Left renal pelvis (tissue), 4 donors: ENCODE measurements at regions not wholly inside any gene's neighbourhood (a gene's known extent, or its start where the extent isn't known, plus 50 kb on each side); places are given as distances from the start of the nearest gene placed in this dataset.

Source experiments
- DNase-seq, 4 donors: peaks; one replicate each; pipeline ENCODE4 v3.0.0-alpha.2; 2013; ENCODE audit warnings: low read depth in 4 of 4, low spot score in 3 of 4

GRCh38 chr14:62234849-62235248 lies 472.6 kb downstream of the SNAPC1 start:
- DNase-seq = no peak

GRCh38 chr14:62244221-62244620 lies 482.0 kb downstream of the SNAPC1 start:
- DNase-seq = no peak

- no peak for DNase-seq
Measured at GRCh38 chr14:62247266-62247665, 485.0 kb downstream of the SNAPC1 start.

DNA sequence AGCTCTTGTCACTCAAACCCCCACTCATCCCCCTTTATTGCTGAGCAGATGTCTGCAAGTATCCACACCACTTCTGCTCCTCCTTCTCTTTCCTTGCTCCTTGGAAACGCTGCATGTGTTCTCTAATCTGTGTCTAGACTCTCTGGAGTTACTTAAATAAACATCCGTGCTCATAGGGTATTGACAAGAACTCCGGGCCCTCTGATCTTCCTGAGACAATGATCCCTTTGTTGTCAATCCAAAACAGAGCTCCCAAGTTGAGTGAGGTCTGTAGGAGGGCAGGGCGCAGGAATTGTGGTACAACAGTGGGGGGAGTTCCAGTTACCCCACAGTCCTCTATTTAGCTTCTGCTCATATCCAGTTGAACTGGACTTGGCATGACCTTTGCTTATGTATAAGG lies 489.0 kb downstream of the SNAPC1 start:
- DNase-seq = no peak

DNA sequence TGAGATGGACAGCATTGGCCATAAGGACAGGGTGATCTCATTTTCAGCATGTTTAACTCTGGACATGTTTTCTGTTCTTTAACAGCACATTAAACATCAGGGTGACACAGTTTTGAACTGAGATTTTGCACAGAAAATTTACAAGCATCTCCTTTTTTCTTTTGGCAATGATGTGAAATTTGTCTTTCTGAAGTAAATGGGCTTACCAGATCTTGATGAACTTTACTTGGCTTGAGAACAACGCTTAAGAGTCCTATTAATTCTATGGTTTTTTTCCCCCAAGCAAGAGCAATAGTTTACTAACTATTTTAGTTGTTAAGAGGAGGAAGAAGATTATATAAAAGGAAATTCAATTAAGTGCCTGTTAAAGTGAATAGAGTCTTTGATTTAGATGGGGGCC lies 491.0 kb downstream of the SNAPC1 start:
- DNase-seq = no peak

DNA sequence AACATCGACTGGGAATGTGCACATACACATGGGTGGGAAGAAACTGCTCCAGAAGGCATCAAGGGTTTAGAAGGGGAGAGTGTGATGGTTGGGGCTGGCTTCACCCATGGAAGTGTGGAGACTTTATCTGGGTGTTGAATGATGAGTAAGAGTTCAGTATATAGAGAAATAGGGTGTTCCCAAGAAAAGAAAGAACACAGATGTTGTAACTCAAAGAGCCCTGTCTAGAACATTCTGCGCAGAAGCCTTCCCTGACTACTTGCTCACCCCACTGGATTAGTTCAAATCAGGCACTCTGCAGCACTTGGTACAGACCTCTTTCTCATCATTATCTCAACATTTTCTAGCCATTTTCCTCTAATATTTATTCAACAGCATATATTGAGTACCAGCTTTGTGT lies 491.7 kb downstream of the SNAPC1 start:
- no peak for DNase-seq

- DNase-seq = no peak
Measured at GRCh38 chr14:62269204-62269603, 507.0 kb downstream of the SNAPC1 start.

DNA sequence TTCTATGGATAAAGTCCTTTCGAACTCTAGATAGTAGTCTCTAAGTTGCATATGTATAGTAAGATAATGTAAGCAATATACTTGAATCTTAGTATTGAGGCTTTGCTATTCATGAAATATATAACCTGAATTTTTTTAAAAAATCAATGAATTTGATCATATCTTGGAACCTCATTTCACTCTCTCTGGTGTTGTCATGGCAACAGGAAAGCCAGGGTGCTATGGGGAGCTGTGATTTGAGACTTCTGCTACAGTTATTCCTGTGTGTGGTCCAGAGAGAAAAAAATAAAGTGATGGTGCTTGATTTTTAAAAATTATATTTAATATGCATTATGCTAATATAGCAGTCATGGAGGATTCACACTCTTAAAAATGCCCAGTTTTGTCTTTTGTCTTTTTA lies 508.0 kb downstream of the SNAPC1 start:
- no peak for DNase-seq

DNA sequence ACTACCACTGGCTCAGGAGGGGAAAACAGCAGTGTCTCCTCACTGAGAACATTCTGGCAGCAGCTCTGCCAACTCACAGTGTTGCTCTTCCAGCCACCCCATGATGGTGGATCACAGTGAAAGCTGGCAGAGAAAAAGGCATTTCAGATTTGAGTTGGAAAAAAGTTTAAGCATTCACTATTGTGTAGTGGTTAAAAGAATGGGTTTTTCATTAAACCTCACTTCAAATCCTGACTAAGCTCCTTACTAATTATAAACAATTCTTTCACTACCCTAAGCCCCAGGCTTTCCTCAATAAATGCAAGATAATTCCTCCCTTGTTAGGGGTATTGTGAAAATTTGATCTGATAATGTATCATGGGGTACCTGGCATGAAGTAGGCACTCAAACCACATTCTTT lies 518.1 kb downstream of the SNAPC1 start:
- no peak for DNase-seq

DNA sequence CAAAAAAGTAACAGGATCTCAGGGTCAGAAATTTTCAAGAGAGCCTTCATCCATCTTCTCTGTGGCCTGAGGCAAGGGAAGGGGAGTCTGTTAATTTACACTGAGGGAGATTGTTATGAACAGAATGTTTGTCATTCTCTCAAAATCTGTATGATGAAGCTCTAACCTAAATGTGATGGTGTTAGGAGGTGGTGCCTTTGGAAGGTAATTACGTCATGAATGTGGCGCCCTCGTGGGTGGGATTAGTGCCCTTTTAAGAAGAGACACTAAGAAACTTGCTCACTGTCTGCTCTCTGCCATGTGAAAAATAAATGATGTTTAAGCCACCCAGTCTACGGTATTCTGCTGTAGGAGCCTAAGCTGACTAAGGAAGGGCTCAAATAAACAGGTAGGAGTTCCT lies 521.6 kb downstream of the SNAPC1 start:
- no peak for DNase-seq

- DNase-seq = no peak
Measured at GRCh38 chr14:62289471-62289870, 527.3 kb downstream of the SNAPC1 start.

DNA sequence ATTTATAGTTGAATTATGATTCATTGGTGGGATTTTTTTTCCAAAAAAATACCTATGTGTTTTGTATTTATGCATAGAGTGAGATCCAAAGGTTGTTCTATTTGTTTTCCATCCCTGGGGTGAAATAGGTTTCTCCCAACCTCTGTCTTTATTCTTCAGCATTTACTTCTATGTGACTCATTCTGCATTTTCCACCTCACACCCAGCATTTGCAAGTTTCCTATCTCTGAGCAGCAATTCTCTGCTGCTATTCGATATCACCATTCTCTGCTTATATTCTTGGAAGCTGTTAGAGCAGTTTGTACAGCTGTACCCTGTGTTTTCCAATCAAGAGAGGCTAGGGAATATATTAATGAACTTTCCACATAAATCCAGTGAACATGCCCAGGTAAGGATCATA lies 538.9 kb downstream of the SNAPC1 start:
- DNase-seq = no peak

GRCh38 chr14:62301911-62302310 lies 539.7 kb downstream of the SNAPC1 start:
- no peak for DNase-seq

DNA sequence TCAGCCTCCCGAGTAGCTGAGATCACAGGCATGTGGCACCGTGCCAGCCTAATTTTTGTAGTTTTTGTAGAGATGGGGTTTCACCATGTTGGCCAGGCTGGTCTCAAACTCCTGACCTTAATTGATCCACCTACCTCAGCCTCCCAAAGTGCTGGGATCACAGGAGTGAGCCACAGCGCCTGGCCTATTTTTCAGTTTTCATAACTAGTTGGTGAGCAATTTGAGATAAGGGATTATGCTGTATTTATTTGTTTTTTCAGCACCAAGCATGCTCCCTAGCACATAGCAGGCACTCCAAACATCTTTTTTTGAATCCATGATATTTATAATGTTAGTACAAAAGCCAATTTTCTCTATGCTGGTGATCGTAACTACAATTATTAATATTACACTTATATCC lies 541.2 kb downstream of the SNAPC1 start:
- DNase-seq = no peak

- DNase-seq = no peak
Measured at GRCh38 chr14:62304257-62304656, 542.0 kb downstream of the SNAPC1 start.

GRCh38 chr14:62307844-62308243 lies 545.6 kb downstream of the SNAPC1 start:
- DNase-seq = no peak

DNA sequence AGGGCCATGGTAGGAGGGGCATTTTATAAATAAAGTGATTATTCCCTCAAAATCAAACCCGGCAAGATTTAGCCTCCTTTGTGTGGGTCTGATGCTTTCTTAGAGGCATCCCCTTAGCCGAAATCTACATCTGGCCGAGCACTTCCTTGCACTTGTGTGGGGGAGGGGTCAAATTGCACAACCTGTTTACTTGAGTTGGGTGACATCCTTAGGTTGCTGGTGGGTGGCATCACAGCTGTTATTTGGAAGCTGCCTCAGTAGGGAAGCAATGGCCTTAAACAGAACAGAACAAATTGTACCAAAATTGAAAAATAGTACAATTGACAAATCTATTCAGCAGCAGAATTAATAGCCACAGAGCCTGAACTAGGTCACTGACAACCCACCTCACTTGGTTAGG lies 546.1 kb downstream of the SNAPC1 start:
- no peak for DNase-seq

- DNase-seq = peak in 1 of 4 donors; percentile 3
Measured at GRCh38 chr14:62308891-62309290, 546.7 kb downstream of the SNAPC1 start.

DNA sequence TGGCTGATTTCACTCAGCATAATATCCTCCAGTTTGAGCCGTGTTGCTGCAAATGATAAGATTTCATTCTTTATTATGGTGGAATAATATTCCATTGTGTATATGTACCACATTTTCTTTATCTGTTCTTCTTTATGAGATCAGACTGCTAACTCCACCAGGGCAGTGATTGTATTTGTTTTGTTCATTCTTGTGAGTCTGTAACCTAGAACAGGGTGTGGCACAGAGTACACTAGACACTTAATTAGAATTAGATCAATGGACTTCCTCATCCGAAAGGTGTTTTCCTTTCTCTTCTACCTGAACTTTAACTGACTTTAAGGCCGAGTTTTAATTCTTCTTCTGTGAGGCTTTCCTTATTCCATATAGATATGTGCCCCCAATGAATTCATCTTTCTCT lies 551.0 kb downstream of the SNAPC1 start:
- no peak for DNase-seq

DNA sequence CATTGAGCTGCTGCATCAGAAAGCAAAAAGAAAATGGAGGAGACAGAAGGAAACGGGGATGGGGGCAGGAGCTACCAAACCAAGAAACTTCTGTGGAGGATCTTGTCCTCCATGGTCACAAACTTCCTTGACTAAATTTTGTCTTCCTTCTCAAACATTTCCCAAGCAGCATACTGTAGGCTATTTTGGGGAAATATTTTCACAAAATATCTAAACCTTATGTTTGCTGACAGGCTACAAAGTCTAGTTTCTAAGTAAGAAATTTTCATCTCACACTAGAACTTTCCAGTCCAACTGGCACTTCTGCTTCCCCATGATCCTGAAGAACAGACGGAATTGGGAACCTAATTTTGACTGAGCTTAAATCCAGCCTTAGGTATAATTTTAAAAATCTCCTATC lies 552.0 kb downstream of the SNAPC1 start:
- no peak for DNase-seq

GRCh38 chr14:62314871-62315270 lies 552.7 kb downstream of the SNAPC1 start:
- no peak for DNase-seq

DNA sequence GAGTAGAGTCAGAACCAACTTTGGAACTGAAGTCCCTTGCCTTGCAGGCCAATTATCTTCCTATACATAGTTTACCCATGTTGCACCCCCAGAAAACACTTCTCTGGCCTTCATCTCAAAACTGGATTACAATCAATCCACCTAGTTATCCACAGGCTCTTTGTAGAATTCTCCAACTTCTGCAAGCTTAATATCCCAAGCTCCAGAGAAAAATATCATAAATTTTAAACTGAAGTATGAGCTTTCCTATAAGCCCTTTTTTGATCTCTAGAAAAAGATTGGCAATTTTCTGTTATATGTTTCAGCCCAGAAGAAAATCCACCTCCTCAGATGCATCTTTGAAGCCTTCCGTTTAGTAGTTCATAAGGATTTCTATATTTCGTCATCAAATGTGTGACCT lies 553.4 kb downstream of the SNAPC1 start:
- no peak for DNase-seq

DNA sequence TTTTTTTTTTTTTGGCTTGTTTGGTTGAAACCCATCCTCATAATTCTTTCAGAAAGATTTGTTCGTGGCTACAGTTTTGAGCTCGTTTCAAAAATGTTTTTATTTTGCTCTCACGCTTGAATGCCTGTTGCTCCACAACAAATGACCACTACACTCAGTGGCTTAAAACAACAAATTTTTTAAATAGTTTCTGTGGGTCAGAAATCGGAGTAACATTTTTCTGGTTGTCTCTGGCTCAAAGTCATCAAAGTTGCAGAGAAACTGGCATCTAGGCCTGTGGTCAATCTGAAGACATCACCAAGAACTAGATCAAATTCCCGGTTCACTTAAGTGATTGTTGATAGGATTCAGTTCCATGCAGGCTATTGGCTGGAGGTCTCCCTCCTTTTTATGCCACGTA lies 560.0 kb downstream of the SNAPC1 start:
- DNase-seq = no peak

- DNase-seq = no peak
Measured at GRCh38 chr14:62329427-62329826, 567.2 kb downstream of the SNAPC1 start.
